ENCODE measurements at regions not wholly inside any gene's neighbourhood (a gene's known extent, or its start where the extent isn't known, plus 50 kb on each side); places are given as distances from the start of the nearest gene placed in this dataset.

GRCh38 chr6:56734335-56734734 is 91.6 kb upstream of the DST start:
- H3K36me3 ChIP-seq (replicated peaks in 1 of 2; ENCODE audit: control insufficient read depth in 1 of 2, insufficient read depth in 2 of 2, low read length in 2 of 2), result no peaks in the 10 kb centered on the region
- 75% methylated on average over 2 of the region's 2 CpGs for whole genome bisulfite sequencing (ENCODE audit: low lambda C conversion rate)
- H3K9me3 ChIP-seq (ENCODE audit: low read length), result no peaks in the 10 kb centered on the region
- CTCF ChIA-PET (ENCODE audit: low intra/inter-chr PET ratio, low total read pairs), result no interaction called here
- no peak overlapping the region for H3K4me3 ChIP-seq (replicated peaks in 1 of 3; ENCODE audit: insufficient read depth in 1 of 3, low read depth in 2 of 3, low read length in 3 of 3)
- no peak for FAIRE-seq
- H3K27me3 ChIP-seq (ENCODE audit: control insufficient read depth in 1 of 2, insufficient read depth in 2 of 2, low read length in 2 of 2), result no peaks in the 10 kb centered on the region
- no peaks in the 10 kb centered on the region for H4K20me1 ChIP-seq (ENCODE audit: insufficient read depth, low read length)
- H3K9ac ChIP-seq (ENCODE audit: insufficient read depth, low read depth, low read length), result no peak overlapping the region
- DNase-seq (ENCODE audit: low spot score), result no peak
- peaks cover 2% of the 10 kb centered on the region for H3K79me2 ChIP-seq (ENCODE audit: insufficient read depth, low read length)
- POLR2A ChIA-PET, result no interaction called here
- peaks cover 41% of the 10 kb centered on the region for H3K4me1 ChIP-seq (ENCODE audit: insufficient read depth, low read length)
- TF ChIP-seq ZNF354B (CRISPR knock-in tag; IDR thresholded peaks at IDR 0.05), result no peak
- TF ChIP-seq PBX3 (CRISPR knock-in tag; IDR thresholded peaks at IDR 0.05; ENCODE audit: borderline replicate concordance), result no peak
- no peak for TF ChIP-seq SNAPC5 (CRISPR knock-in tag; IDR thresholded peaks at IDR 0.05; ENCODE audit: borderline replicate concordance)
- TF ChIP-seq NR2C2 (CRISPR knock-in tag; IDR thresholded peaks at IDR 0.05; ENCODE audit: borderline replicate concordance), result 0 out of 2 replicates have a peak, but pooled peaks have one; percentile 16
- TF ChIP-seq CEBPB (IDR thresholded peaks at IDR 0.05; ENCODE audit: borderline replicate concordance, low read depth, low read length), result peak; percentile 76
- no peak for TF ChIP-seq THAP9 (CRISPR knock-in tag; IDR thresholded peaks at IDR 0.05; ENCODE audit: borderline replicate concordance)
- TF ChIP-seq ZNF687 (CRISPR knock-in tag; IDR thresholded peaks at IDR 0.05), result no peak
- no peak for TF ChIP-seq ZNF589 (CRISPR knock-in tag; conservative IDR thresholded peaks at IDR 0.05)
- TF ChIP-seq STAT5B (CRISPR knock-in tag; IDR thresholded peaks at IDR 0.05), result no peak
- intact Hi-C loops (cut with micrococcal nuclease; ENCODE audit: unreplicated experiment) (no loop called here), in situ Hi-C loops (cut with HindIII; ENCODE audit: extremely low pct_ligation_motif_present, low pct_unique_long_range_greater_than_20kb) (no loop called here)
- no peak overlapping the region for H2AFZ ChIP-seq (ENCODE audit: low read length)
- no peak overlapping the region for H3K27ac ChIP-seq (ENCODE audit: extremely low read length, insufficient read depth, low read length)
- ATAC-seq, result no peak
- no TSS peak for BruUV-seq (replicated peaks)
- H3K4me2 ChIP-seq (ENCODE audit: low read depth, low read length), result no peak overlapping the region

Data from HepG2 (cell line).